SU-DHL-6 (cell line): ENCODE measurements at regions not wholly inside any gene's neighbourhood (a gene's known extent, or its start where the extent isn't known, plus 50 kb on each side); places are given as distances from the start of the nearest gene placed in this dataset.

ENCODE experiments used
- H2AFZ ChIP-seq: fragments of 200-600 bp; sonication (generic); 2 replicates; pipeline ENCODE4 v1.6.1; 2014; ENCODE audit warnings: low read depth, mild to moderate bottlenecking, moderate library complexity, mixed read lengths, antibody characterized with exemption, low read length; ENCODE audit not compliant: severe bottlenecking
- H3F3A ChIP-seq: fragments of 200-600 bp; shearing (Covaris generic); 2 replicates; pipeline ENCODE4 v1.6.0; 2016; ENCODE audit warnings: antibody characterized with exemption, mild to moderate bottlenecking; ENCODE audit not compliant: insufficient read depth
- H3K27ac ChIP-seq: fragments of 200-600 bp; sonication (generic); 2 replicates; pipeline ENCODE4 v1.5.1; 2016; ENCODE audit warnings: low read depth, mild to moderate bottlenecking, low read length, moderate library complexity, mixed read lengths
- H3K27me3 ChIP-seq: fragments of 200-600 bp; sonication (generic), shearing (Covaris generic); 2 replicates; pipeline ENCODE4 v1.6.0; 2014; ENCODE audit warnings: mild to moderate bottlenecking, low read length
- H3K36me3 ChIP-seq: fragments of 200-600 bp; sonication (generic); 2 replicates; pipeline ENCODE4 v1.6.1; 2014; ENCODE audit warnings: mild to moderate bottlenecking, low read length, mixed read lengths
- H3K4me2 ChIP-seq: fragments of 300-600, 200-600 bp; shearing (Covaris generic), sonication (generic); 2 replicates; pipeline ENCODE4 v1.6.0; 2014; ENCODE audit warnings: low read length, low read depth, mild to moderate bottlenecking; ENCODE audit not compliant: poor library complexity, severe bottlenecking
- H3K4me3 ChIP-seq: fragments of 200-600 bp; sonication (generic); 2 replicates; pipeline ENCODE4 v1.5.1; 2014; ENCODE audit warnings: antibody characterized with exemption, low read length, mild to moderate bottlenecking, mixed read lengths; ENCODE audit not compliant: insufficient read depth, poor library complexity, severe bottlenecking
- H3K79me2 ChIP-seq: fragments of 200-600 bp; sonication (generic); 2 replicates; pipeline ENCODE4 v1.6.1; 2014; ENCODE audit warnings: mild to moderate bottlenecking, low read length, moderate library complexity; ENCODE audit not compliant: insufficient read depth
- H3K9ac ChIP-seq: fragments of 200-600 bp; sonication (generic); 2 replicates; pipeline ENCODE4 v1.7.0; 2014; ENCODE audit warnings: mild to moderate bottlenecking, low read length
- H3K9me2 ChIP-seq: fragments of 200-600 bp; sonication (generic); replicated peaks from 2 replicates; pipeline ENCODE4 v1.6.1; 2014; ENCODE audit warnings: low read length; ENCODE audit not compliant: insufficient read depth
- H3K9me3 ChIP-seq: fragments of 200-600 bp; sonication (generic); 2 replicates; pipeline ENCODE4 v1.6.1; 2014; ENCODE audit warnings: low read length, mixed read lengths; ENCODE audit not compliant: insufficient read depth
- H4K20me1 ChIP-seq: fragments of 200-600 bp; sonication (generic); 2 replicates; pipeline ENCODE4 v1.6.1; 2014; ENCODE audit warnings: low read depth, mild to moderate bottlenecking, antibody characterized with exemption, low read length, moderate library complexity, mixed read lengths
- CTCF ChIP-seq: fragments of 200-600 bp; sonication (generic); IDR thresholded peaks from one replicate; pipeline ENCODE4 v1.5.1; 2017; ENCODE audit warnings: antibody characterized with exemption, mild to moderate bottlenecking, low read length, moderate library complexity; ENCODE audit not compliant: insufficient read depth, poor library complexity, severe bottlenecking
- EZH2phosphoT487 ChIP-seq: fragments of 200-600 bp; sonication (generic), shearing (Covaris generic); conservative IDR thresholded peaks from 2 replicates; pipeline ENCODE4 v1.6.1; 2018; ENCODE audit warnings: mild to moderate bottlenecking, antibody characterized with exemption, low read length, moderate library complexity, mixed read lengths

GRCh38 chr2:194002699-194003368, 1654.2 kb upstream of the SLC39A10 start:
- Histone ChIP-seq H3K4me3 (no peak overlapping the region), H3K27me3 (no peaks in the 10 kb centered on the region), H4K20me1 (no peaks in the 10 kb centered on the region), H3K79me2 (no peaks in the 10 kb centered on the region), H3K9ac (no peak overlapping the region), H3K27ac (no peak overlapping the region), H2AFZ (no peak overlapping the region), H3K9me3 (no peaks in the 10 kb centered on the region), H3K4me2 (no peak overlapping the region), H3F3A (0 out of 2 replicates have a peak, but pooled peaks cover 2% of the 10 kb centered on the region), H3K36me3 (no peaks in the 10 kb centered on the region), H3K9me2 (no peaks in the 10 kb centered on the region)
- TF ChIP-seq EZH2phosphoT487 (no peak), CTCF (no peak)

GRCh38 chr2:193990868-193991267, 1666.2 kb upstream of the SLC39A10 start:
- H3K4me3 ChIP-seq = no peak overlapping the region
- H3F3A ChIP-seq = no peaks in the 10 kb centered on the region
- H3K9ac ChIP-seq = no peak overlapping the region
- H3K9me3 ChIP-seq = no peaks in the 10 kb centered on the region
- H3K4me2 ChIP-seq = no peak overlapping the region
- H4K20me1 ChIP-seq = no peaks in the 10 kb centered on the region
- H2AFZ ChIP-seq = no peak overlapping the region
- no peaks in the 10 kb centered on the region for H3K36me3 ChIP-seq
- no peaks in the 10 kb centered on the region; the same call in 1 of the 2 replicates for H3K9me2 ChIP-seq
- TF ChIP-seq EZH2phosphoT487 = no peak
- no peak for TF ChIP-seq CTCF
- no peak overlapping the region for H3K27ac ChIP-seq
- H3K27me3 ChIP-seq = no peaks in the 10 kb centered on the region
- H3K79me2 ChIP-seq = no peaks in the 10 kb centered on the region

GRCh38 chr2:193989645-193990044, 1667.4 kb upstream of the SLC39A10 start:
- H3K4me3 ChIP-seq = no peak overlapping the region
- H3K9ac ChIP-seq = no peak overlapping the region
- H3K27ac ChIP-seq = no peak overlapping the region
- no peaks in the 10 kb centered on the region for H3F3A ChIP-seq
- no peak overlapping the region for H2AFZ ChIP-seq
- TF ChIP-seq CTCF = no peak
- no peak for TF ChIP-seq EZH2phosphoT487
- H3K27me3 ChIP-seq = no peaks in the 10 kb centered on the region
- no peaks in the 10 kb centered on the region for H4K20me1 ChIP-seq
- H3K4me2 ChIP-seq = no peak overlapping the region
- no peaks in the 10 kb centered on the region; the same call in 1 of the 2 replicates for H3K9me2 ChIP-seq
- H3K79me2 ChIP-seq = no peaks in the 10 kb centered on the region
- no peaks in the 10 kb centered on the region for H3K36me3 ChIP-seq
- no peaks in the 10 kb centered on the region for H3K9me3 ChIP-seq
